ENCODE measurements at regions not wholly inside any gene's neighbourhood (a gene's known extent, or its start where the extent isn't known, plus 50 kb on each side); places are given as distances from the start of the nearest gene placed in this dataset.

DNA sequence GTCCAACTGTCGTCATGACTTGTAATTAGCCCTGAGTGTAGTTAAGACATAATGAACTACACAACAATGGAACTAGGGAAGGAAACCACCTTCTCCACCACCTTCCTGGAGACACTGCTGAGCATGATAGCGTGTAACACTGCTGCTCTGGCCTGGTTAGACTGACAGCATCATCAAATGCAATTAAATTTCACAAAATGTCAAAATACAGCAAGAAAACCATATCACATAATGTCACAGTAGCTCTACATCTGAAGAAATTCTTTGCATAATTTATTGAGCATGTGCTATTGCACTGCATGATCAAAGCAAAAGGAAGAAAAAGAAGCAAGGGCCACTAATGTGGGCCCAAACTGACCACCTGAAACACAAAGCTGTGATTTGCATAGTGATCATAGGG, 321.8 kb upstream of the TMTC1 start:
- Histone ChIP-seq H3K27ac (ENCODE audit: low read length in 2 of 2) (no peak overlapping the region), H3K4me1 (ENCODE audit: control insufficient read depth in 2 of 2, insufficient read depth in 2 of 2, low read length in 2 of 2) (no peaks in the 10 kb centered on the region), H4K20me1 (ENCODE audit: control insufficient read depth, insufficient read depth, low read length, poor library complexity, severe bottlenecking) (no peaks in the 10 kb centered on the region), H2AFZ (ENCODE audit: insufficient read depth, low read depth, low read length, poor library complexity, severe bottlenecking) (no peak overlapping the region), H3K36me3 (replicated peaks in 1 of 2; ENCODE audit: control extremely low read depth in 1 of 2, control insufficient read depth in 1 of 2, extremely low read depth in 1 of 2, insufficient read depth in 2 of 2, low read length in 1 of 2) (no peaks in the 10 kb centered on the region), H3K4me2 (replicated peaks; ENCODE audit: low read depth, low read length, poor library complexity, severe bottlenecking) (no peak overlapping the region), H3K9me3 (ENCODE audit: control extremely low read depth in 1 of 3, control insufficient read depth in 2 of 3, insufficient read depth in 1 of 3, low read length in 2 of 3) (peaks cover 0 to 8% (median 0%) of the 10 kb centered on the region in 3 donors), H3K4me3 (ENCODE audit: control extremely low read depth in 1 of 5, extremely low read depth in 1 of 5, insufficient read depth in 1 of 5, low read depth in 2 of 5, low read length in 4 of 5) (no peak overlapping the region), H3K27me3 (replicated peaks in 1 of 4; ENCODE audit: control extremely low read depth in 1 of 4, control insufficient read depth in 3 of 4, insufficient read depth in 4 of 4, low read length in 3 of 4) (no peaks in the 10 kb centered on the region), H3K79me2 (ENCODE audit: control insufficient read depth, insufficient read depth, low read length) (no peaks in the 10 kb centered on the region), H3K9ac (ENCODE audit: low read length) (no peak overlapping the region)
- Mint-ChIP-seq H3K4me3 (no peak overlapping the region), H3K27me3 (no peaks in the 10 kb centered on the region), H3K27ac (no peak overlapping the region), H3K4me1 (no peaks in the 10 kb centered on the region), H3K9me3 (ENCODE audit: insufficient read depth) (peaks cover 3% of the 10 kb centered on the region)
- DNase-seq (no peak), ATAC-seq (ENCODE audit: low read depth) (no peak)
- no peak for TF ChIP-seq EZH2 (IDR thresholded peaks at IDR 0.05; ENCODE audit: borderline replicate concordance, insufficient read depth, low read depth, low read length, poor library complexity, severe bottlenecking)
- TF ChIP-seq, protein P1, sequence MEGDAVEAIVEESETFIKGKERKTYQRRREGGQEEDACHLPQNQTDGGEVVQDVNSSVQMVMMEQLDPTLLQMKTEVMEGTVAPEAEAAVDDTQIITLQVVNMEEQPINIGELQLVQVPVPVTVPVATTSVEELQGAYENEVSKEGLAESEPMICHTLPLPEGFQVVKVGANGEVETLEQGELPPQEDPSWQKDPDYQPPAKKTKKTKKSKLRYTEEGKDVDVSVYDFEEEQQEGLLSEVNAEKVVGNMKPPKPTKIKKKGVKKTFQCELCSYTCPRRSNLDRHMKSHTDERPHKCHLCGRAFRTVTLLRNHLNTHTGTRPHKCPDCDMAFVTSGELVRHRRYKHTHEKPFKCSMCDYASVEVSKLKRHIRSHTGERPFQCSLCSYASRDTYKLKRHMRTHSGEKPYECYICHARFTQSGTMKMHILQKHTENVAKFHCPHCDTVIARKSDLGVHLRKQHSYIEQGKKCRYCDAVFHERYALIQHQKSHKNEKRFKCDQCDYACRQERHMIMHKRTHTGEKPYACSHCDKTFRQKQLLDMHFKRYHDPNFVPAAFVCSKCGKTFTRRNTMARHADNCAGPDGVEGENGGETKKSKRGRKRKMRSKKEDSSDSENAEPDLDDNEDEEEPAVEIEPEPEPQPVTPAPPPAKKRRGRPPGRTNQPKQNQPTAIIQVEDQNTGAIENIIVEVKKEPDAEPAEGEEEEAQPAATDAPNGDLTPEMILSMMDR (IDR thresholded peaks at IDR 0.05), result no peak
- CTCF ChIA-PET, result no interaction called here
- POLR2A ChIA-PET, result no interaction called here
- intact Hi-C loops (cut with micrococcal nuclease), result no loop called here
- WGBS (ENCODE audit: insufficient coverage), result 44% methylated on average over 1 of the region's 2 CpGs

DNA sequence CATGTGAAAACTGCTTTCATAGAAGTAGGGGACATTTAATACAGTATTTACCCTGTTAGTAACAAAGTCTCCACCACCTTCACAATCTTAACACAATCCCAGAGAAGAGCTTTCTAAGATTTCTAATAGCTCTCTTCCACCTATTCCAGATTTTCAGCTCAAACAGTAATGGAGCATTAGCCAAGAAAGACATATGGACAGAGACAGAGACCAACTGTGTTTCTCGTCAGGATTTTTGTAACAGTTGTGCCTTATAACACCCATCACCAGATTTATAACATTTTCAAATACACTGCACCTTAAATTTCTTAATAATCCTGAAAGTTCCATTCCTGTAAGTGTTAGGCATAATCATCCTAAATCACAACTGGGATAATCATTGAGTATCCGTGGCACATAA, 321.2 kb upstream of the TMTC1 start:
- H3K27me3 Mint-ChIP-seq, result no peaks in the 10 kb centered on the region
- peaks cover 0 to 3% (median 0%) of the 10 kb centered on the region in 3 donors for H3K9me3 ChIP-seq (ENCODE audit: control extremely low read depth in 1 of 3, control insufficient read depth in 2 of 3, insufficient read depth in 1 of 3, low read length in 2 of 3)
- ATAC-seq (ENCODE audit: low read depth) (no peak), DNase-seq (no peak)
- H3K9me3 Mint-ChIP-seq (ENCODE audit: insufficient read depth), result peaks cover 3% of the 10 kb centered on the region
- no peaks in the 10 kb centered on the region for H3K79me2 ChIP-seq (ENCODE audit: control insufficient read depth, insufficient read depth, low read length)
- H3K4me3 Mint-ChIP-seq, result no peak overlapping the region
- H3K4me1 Mint-ChIP-seq, result no peaks in the 10 kb centered on the region
- TF ChIP-seq, protein P1 (IDR thresholded peaks at IDR 0.05), result no peak
- no peak for TF ChIP-seq EZH2 (IDR thresholded peaks at IDR 0.05; ENCODE audit: borderline replicate concordance, insufficient read depth, low read depth, low read length, poor library complexity, severe bottlenecking)
- H2AFZ ChIP-seq (ENCODE audit: insufficient read depth, low read depth, low read length, poor library complexity, severe bottlenecking), result no peak overlapping the region
- ChIA-PET POLR2A (no interaction called here), CTCF (no interaction called here)
- no peak overlapping the region for H3K9ac ChIP-seq (ENCODE audit: low read length)
- no peaks in the 10 kb centered on the region for H4K20me1 ChIP-seq (ENCODE audit: control insufficient read depth, insufficient read depth, low read length, poor library complexity, severe bottlenecking)
- H3K27me3 ChIP-seq (replicated peaks in 1 of 4; ENCODE audit: control extremely low read depth in 1 of 4, control insufficient read depth in 3 of 4, insufficient read depth in 4 of 4, low read length in 3 of 4), result no peaks in the 10 kb centered on the region
- no peak overlapping the region for H3K4me2 ChIP-seq (replicated peaks; ENCODE audit: low read depth, low read length, poor library complexity, severe bottlenecking)
- H3K4me1 ChIP-seq (ENCODE audit: control insufficient read depth in 2 of 2, insufficient read depth in 2 of 2, low read length in 2 of 2), result no peaks in the 10 kb centered on the region
- no peak overlapping the region for H3K4me3 ChIP-seq (ENCODE audit: control extremely low read depth in 1 of 5, extremely low read depth in 1 of 5, insufficient read depth in 1 of 5, low read depth in 2 of 5, low read length in 4 of 5)
- no peak overlapping the region for H3K27ac ChIP-seq (ENCODE audit: low read length in 2 of 2)
- no peak overlapping the region for H3K27ac Mint-ChIP-seq
- 100% methylated on average over 1 of the region's 2 CpGs for WGBS (ENCODE audit: insufficient coverage)
- intact Hi-C loops (cut with micrococcal nuclease), result no loop called here
- no peaks in the 10 kb centered on the region for H3K36me3 ChIP-seq (replicated peaks in 1 of 2; ENCODE audit: control extremely low read depth in 1 of 2, control insufficient read depth in 1 of 2, extremely low read depth in 1 of 2, insufficient read depth in 2 of 2, low read length in 1 of 2)
